RWPE1 (cell line): ENCODE measurements at regions not wholly inside any gene's neighbourhood (a gene's known extent, or its start where the extent isn't known, plus 50 kb on each side); places are given as distances from the start of the nearest gene placed in this dataset.

Source experiments
- CTCF ChIA-PET: fragments of 350-600 bp; sonication (Branson Sonifier 250); formaldehyde crosslinking; extraction: SDS; loops from one replicate; lab custom pipeline; 2021; lab: Yijun Ruan, JAX
- POLR2A ChIA-PET: fragments of 400-600 bp; formaldehyde crosslinking; extraction: SDS; loops from one replicate; lab custom pipeline; 2020; ENCODE audit warnings: antibody characterized with exemption; ENCODE audit not compliant: low non-redundant PET; lab: Yijun Ruan, JAX
- DNase-seq: peaks from one replicate; pipeline ENCODE4 v3.0.0; 2012; ENCODE audit warnings: low spot score
- H3K27ac ChIP-seq: fragments of 450-650 bp; 2 replicates; pipeline ENCODE4 v1.5.1; 2017
- TF ChIP-seq, protein P1 (sequence below): fragments of 450-650 bp; conservative IDR thresholded peaks from 2 replicates; pipeline ENCODE4 v1.5.1; 2017; ENCODE audit warnings: low read depth, mild to moderate bottlenecking

DNA sequence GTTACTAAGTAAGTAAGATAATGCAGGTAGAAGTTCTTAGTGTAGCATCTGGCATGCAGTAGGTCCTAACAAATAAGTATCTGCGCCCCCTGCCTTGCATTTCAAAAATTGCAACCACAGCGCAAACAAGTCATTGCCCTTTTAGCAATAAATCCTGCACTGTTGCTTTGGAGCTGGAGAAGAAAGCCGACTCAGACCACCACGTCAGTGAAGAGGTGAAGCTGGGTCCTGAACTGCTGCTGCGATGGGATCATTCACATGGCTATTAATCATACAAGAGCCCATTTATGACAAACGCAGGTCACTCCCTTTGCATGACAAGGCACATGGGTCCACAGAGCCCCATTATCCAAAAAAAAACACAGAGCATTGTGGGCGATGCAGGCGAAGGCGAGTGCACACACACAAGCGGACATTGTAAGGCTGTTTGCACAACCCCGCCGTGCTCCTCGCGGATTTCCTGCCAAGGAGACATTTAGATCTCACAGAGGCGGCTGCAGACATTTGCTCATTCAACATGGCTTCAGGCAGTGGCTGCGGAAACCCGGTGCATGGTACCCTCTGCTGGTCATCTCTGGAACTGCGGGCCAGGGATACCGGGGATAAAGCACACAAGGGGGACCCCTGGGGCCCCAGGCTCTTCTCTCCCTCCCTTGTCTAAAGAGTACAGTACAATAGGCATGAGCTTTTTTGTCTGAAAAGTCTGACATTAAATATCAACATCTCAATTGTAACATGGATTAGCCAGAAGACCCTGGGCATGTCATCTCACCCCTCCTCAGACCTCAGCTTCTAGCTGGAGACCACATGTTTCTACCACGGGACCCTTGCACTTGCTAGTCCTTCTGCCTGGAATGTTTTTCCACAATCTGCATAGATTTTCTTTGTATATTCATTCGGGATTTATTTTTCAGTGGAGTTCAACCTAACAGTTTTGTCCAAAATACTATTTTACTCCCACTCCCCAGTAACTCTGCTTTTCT, 56.7 kb downstream of the CYRIA start:
- H3K27ac ChIP-seq = no peak overlapping the region
- ChIA-PET CTCF (interaction anchor here (0.6 to 1.8 kb wide), 19 partner anchors 9 to 1171 kb away, joined by 3 to 10 read pairs (median 3); no protein-coding TSS in a partner anchor), POLR2A (no interaction called here)
- TF ChIP-seq, protein P1, sequence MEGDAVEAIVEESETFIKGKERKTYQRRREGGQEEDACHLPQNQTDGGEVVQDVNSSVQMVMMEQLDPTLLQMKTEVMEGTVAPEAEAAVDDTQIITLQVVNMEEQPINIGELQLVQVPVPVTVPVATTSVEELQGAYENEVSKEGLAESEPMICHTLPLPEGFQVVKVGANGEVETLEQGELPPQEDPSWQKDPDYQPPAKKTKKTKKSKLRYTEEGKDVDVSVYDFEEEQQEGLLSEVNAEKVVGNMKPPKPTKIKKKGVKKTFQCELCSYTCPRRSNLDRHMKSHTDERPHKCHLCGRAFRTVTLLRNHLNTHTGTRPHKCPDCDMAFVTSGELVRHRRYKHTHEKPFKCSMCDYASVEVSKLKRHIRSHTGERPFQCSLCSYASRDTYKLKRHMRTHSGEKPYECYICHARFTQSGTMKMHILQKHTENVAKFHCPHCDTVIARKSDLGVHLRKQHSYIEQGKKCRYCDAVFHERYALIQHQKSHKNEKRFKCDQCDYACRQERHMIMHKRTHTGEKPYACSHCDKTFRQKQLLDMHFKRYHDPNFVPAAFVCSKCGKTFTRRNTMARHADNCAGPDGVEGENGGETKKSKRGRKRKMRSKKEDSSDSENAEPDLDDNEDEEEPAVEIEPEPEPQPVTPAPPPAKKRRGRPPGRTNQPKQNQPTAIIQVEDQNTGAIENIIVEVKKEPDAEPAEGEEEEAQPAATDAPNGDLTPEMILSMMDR = peak; percentile 88
- peak; percentile 71 for DNase-seq

DNA sequence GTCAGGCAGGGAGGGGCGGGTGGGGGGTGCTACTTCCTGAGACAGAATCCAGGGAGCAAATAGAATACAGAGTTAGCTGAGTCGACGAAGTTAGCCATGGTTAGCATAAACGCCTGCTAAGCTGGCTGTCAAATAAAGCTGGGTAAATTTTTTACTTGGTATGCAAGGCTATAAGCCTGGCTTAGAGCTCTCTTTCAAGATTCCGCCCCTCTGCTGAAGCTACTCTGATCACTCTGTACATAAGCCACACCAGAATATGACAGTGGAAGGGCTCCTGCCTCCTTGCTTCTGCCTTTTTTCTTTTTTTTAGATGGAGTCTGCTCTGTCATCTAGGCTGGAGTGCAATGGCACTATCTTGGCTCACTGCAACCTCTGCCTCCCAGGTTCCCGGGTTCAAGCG, 58.3 kb downstream of the CYRIA start:
- no peak for DNase-seq
- ChIA-PET POLR2A (no interaction called here), CTCF (interaction anchor here (0.8 to 1.0 kb wide), 2 partner anchors 149 to 1096 kb away, joined by 3 to 5 read pairs; no protein-coding TSS in a partner anchor)
- TF ChIP-seq, protein P1 = no peak
- no peak overlapping the region for H3K27ac ChIP-seq

DNA sequence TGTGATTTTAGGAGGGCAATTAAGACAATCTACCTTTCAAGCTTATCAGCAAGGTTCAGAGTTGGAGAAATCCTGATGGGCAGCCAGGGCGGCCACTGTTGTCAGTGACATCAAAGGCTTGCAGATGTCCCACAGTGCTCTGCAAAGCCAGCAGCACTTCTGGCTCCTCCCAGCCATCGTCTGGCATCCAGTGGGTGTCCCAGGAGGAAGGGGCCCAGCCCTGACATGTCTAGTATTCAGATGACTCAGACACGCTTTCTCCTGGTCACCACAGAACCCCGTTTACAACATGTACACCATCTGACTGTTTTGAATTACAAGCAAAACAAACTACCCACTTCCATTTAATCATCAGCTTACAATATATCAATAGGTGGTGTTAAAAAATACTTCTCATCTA, 61.4 kb downstream of the CYRIA start:
- TF ChIP-seq, protein P1 = no peak
- ChIA-PET POLR2A (no interaction called here), CTCF (interaction anchor here (0.6 to 2.6 kb wide), 2 partner anchors 153 to 609 kb away, joined by 4 to 12 read pairs; no protein-coding TSS in a partner anchor)
- H3K27ac ChIP-seq = no peak overlapping the region
- peak; percentile 74 for DNase-seq

DNA sequence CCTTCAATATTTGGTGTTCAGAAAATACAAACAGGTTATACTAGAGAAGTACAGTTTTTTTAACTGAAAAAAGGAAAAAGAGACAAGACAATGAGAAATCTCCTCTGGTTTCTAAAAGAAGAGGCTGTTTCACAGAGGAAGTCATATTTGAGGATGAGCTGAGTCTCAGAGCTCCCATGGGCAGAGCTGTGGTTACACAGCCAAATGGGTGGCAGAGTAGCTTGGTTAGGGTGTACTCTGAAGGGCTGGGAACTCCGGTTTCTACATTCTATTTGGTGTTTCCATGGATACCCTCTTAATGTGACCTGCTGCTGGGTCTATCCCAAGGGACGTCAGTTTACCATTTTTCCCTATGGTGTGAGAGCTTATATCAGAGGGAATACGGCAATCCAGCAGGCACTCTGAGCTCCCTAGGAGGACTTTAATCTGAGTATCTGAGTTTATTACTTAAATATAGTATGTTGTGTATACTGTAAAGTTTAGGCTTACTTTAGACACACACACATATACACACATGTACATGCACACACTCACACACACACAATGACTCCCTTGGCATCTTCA, 74.2 kb downstream of the CYRIA start:
- ChIA-PET CTCF (interaction anchor here (0.6 kb wide), 3 partner anchors 37 to 668 kb away, joined by 3 to 5 read pairs (median 4); no protein-coding TSS in a partner anchor), POLR2A (no interaction called here)

DNA sequence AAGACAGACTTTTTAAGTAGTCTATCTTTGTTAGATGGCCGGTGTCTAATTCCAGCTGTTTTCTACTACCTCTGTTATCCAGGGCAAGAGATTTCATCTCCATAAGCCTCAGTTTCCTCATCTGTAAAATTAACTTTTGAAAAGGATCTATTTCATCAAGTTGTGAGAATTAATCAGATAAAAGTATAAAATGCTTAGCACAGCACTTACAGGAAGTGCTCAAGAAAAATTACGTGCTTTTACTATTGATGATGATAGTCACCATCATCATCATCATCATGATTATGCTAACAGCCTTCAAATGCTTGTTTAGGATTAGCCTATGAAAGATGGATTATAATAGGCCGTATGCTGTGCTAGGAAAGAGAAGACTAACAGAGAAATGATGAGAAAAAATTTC, 76.2 kb downstream of the CYRIA start:
- ChIA-PET CTCF (no interaction called here), POLR2A (no interaction called here)
- H3K27ac ChIP-seq = no peak overlapping the region
- TF ChIP-seq, protein P1 = no peak
- no peak for DNase-seq

More for the DNA sequence above, 74.2 kb downstream of the CYRIA start:
- TF ChIP-seq, protein P1 = no peak
- no peak overlapping the region for H3K27ac ChIP-seq
- DNase-seq = no peak

DNA sequence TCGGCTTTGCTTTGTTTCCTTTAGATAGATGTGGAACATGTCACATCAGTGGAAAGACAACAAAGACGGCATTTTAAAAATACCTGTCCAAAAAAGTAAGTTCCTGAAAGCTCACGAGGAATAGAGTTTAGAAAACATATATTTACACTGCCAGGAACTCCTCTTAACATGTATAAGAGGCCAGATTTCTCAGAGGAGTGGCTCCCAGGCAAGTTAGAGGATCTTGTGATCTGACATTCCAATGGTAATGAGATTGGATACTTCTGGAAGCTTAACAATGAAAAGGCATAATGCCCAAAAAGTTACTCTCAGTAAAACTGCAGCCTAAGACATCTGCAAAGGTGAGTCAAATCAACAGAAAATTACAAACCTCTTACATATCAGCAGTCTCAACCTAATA, 77.1 kb downstream of the CYRIA start:
- TF ChIP-seq, protein P1 = no peak
- ChIA-PET CTCF (no interaction called here), POLR2A (no interaction called here)
- DNase-seq = no peak
- H3K27ac ChIP-seq = no peak overlapping the region
